ENCODE measurements at regions not wholly inside any gene's neighbourhood (a gene's known extent, or its start where the extent isn't known, plus 50 kb on each side); places are given as distances from the start of the nearest gene placed in this dataset.

GRCh38 chr7:41131956-41132355, 570.9 kb downstream of the INHBA start:
- TF ChIP-seq, protein P1, sequence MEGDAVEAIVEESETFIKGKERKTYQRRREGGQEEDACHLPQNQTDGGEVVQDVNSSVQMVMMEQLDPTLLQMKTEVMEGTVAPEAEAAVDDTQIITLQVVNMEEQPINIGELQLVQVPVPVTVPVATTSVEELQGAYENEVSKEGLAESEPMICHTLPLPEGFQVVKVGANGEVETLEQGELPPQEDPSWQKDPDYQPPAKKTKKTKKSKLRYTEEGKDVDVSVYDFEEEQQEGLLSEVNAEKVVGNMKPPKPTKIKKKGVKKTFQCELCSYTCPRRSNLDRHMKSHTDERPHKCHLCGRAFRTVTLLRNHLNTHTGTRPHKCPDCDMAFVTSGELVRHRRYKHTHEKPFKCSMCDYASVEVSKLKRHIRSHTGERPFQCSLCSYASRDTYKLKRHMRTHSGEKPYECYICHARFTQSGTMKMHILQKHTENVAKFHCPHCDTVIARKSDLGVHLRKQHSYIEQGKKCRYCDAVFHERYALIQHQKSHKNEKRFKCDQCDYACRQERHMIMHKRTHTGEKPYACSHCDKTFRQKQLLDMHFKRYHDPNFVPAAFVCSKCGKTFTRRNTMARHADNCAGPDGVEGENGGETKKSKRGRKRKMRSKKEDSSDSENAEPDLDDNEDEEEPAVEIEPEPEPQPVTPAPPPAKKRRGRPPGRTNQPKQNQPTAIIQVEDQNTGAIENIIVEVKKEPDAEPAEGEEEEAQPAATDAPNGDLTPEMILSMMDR (IDR thresholded peaks at IDR 0.05; ENCODE audit: low read depth, low read length): no peak
- no peak for TF ChIP-seq EZH2phosphoT487 (IDR thresholded peaks at IDR 0.05; ENCODE audit: low read depth)

Measured in OCI-LY3 (cell line).